Suppressor macrophage treated with lipopolysaccharide for 1 hour (primary cell): ENCODE measurements at regions not wholly inside any gene's neighbourhood (a gene's known extent, or its start where the extent isn't known, plus 50 kb on each side); places are given as distances from the start of the nearest gene placed in this dataset.
A peak's percentile ranks its signal among the peaks of the same experiment; 100 is the strongest.

Experiments
- DNase-seq, 3 donors: peaks; one replicate each; pipeline ENCODE4 v3.0.0-alpha.2; 2020 to 2022

GRCh38 chr7:118085000-118085399 is 99.0 kb upstream of the LSM8 start:
- no peak for DNase-seq

GRCh38 chr7:118087126-118087525 is 96.8 kb upstream of the LSM8 start:
- DNase-seq = no peak

DNA sequence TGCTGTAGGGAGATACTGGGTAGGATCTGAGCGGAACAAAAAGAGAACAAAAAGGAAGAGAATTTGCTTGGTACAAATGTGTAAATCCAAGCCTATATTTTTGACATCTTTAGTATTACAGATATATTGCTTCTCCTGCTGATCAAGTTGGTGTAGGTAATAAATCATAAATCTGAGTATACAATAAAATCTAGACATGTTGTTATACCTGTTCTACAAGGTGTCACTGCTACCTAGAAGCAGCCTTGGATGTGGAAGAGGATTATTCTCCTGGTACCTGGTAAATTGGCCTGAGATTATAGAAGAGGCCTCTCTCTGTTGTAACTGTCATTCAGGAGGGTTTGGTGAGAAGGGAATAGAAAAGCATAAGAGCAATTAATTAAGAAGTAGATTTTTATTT is 89.9 kb upstream of the LSM8 start:
- no peak for DNase-seq

DNA sequence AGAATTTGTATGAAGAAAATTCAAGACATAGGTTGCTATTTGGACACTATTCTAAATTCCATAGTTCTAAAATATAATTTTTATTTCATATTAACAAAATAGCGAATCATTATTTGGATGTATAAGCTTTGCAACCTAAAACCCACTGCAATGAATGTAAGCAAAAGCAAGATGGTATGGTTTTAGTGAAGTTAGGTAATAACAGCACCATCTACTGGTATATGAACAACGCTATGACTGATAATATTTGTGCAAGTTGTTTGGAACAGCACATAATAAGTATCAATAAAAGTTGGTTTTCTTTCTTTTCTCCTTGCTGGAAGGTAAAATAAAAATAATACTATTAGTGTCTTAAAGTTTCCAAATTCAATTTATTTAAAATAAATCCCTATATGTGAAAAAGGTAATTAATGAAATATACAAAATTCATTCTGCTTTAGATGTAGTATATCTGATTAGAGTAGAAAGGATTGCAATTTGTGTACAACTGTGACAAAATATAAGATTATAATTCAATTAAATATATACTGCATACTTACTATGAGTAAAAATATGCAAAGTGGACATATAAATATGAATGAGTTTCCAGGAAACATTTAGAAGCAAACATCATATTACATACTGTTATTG is 79.0 kb upstream of the LSM8 start:
- peak; percentile 15 to 55 (median 31) for DNase-seq

DNA sequence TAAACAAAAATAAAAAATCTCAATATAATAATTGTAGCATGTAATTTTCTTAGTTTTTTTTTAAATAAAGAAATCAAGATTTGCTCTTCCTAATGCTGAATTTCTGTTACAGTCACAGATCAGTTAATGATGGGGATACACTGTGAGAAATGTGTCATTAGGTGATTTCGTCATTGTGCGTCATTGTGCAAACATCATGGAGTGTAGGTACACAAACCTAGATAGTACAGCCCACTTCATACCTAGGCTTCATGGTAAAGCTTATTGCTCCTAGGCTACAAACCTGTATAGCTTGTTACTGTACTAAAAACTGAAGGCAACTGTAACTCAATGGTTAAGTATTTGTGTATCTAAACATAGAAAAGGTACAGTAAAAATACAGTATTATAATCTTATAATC is 74.4 kb upstream of the LSM8 start:
- peak in 1 of 3 donors; percentile 23 for DNase-seq

GRCh38 chr7:118110178-118110925 is 73.6 kb upstream of the LSM8 start:
- peak; percentile 2 to 55 (median 30) for DNase-seq

DNA sequence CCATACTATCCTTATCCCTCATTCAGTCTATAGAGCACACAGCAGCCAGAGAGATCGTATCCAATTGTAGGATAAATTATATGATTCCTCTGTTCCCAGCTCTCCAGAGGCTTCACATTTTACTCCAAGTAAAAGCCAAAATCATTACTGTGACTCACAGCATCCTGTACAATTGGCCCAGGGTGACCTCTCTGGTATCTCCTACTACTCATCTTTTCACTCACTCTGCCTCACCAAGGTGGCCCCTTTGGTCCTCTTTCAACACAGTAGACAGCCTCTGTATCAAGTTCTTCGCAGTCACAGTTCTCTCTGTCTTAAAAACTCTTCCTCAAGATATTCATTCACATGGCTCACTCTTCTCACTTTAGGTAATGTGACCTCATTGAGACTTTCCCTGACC is 72.6 kb upstream of the LSM8 start:
- DNase-seq = peak in 1 of 3 donors; percentile 5

DNA sequence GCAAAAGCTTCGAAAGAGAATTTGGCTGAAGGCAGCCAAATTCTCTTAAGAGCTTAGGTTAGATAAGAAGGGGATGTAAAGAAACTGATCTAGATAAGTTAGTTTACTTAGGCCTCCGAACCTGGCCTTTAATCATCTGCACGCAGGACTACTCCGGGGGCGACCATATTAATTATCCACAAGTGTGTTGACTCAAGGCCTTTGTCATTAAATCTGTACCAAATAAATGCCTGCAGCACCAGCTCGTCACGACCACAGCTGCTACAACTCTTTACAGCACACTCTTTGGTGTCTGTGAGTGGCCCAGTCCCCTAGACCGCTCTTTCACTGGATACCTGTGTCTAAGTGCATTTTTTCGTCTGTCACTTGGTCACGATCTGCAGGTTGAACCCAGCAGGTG is 69.8 kb upstream of the LSM8 start:
- DNase-seq = no peak

- no peak for DNase-seq
Measured at GRCh38 chr7:118129041-118129795, 54.7 kb upstream of the LSM8 start.

GRCh38 chr7:118132764-118133163 is 51.2 kb upstream of the LSM8 start:
- DNase-seq = no peak
